ENCODE measurements at regions not wholly inside any gene's neighbourhood (a gene's known extent, or its start where the extent isn't known, plus 50 kb on each side); places are given as distances from the start of the nearest gene placed in this dataset.
"Not testable (repeated sequence)": the region's sequence is repeated elsewhere in the genome, so short reads cannot be mapped to it uniquely, and the experiment has no call there.

- TF ChIP-seq CTCF (IDR thresholded peaks at IDR 0.05; ENCODE audit: low read depth, low read length); MAX (IDR thresholded peaks at IDR 0.05; ENCODE audit: low read depth, low read length); POLR2A (IDR thresholded peaks at IDR 0.05; ENCODE audit: extremely low read depth, insufficient read length); MYC (IDR thresholded peaks at IDR 0.05; ENCODE audit: low read depth, low read length): not testable (repeated sequence)
Observed at GRCh38 chr21:9247290-9247613, 1274.1 kb upstream of the TPTE start.

All from NB4 (cell line).